HG02938 (cell line): ENCODE measurements at regions not wholly inside any gene's neighbourhood (a gene's known extent, or its start where the extent isn't known, plus 50 kb on each side); places are given as distances from the start of the nearest gene placed in this dataset.
A peak's percentile ranks its signal among the peaks of the same experiment; 100 is the strongest.

Experiments
- ATAC-seq: cut with Tn5 transposase; IDR thresholded peaks from one replicate; pipeline ENCODE4 v1.9.1; 2021; ENCODE audit warnings: mild to moderate bottlenecking, moderate library complexity; ENCODE audit not compliant: unreplicated experiment

GRCh38 chr4:89665662-89666061 is 171.3 kb downstream of the SNCA start:
- ATAC-seq, result no peak

DNA sequence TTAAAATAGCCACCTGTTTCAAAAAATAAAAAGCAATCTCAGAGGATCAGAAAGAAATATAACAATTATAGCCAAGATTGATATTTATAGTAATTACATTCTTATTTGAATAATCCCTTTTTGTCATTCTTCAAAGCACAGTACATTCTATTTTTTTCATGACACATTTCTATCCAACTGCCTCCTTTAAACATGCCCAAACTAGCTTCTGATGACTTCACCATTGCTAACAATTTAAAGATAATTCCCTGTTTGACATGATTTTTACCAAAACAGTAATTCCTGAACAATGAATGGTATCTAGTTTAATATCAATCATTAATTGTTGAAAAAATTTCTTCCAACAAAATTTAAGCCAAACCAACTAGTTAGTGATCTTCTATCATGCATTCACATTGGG is 172.4 kb downstream of the SNCA start:
- no peak for ATAC-seq

DNA sequence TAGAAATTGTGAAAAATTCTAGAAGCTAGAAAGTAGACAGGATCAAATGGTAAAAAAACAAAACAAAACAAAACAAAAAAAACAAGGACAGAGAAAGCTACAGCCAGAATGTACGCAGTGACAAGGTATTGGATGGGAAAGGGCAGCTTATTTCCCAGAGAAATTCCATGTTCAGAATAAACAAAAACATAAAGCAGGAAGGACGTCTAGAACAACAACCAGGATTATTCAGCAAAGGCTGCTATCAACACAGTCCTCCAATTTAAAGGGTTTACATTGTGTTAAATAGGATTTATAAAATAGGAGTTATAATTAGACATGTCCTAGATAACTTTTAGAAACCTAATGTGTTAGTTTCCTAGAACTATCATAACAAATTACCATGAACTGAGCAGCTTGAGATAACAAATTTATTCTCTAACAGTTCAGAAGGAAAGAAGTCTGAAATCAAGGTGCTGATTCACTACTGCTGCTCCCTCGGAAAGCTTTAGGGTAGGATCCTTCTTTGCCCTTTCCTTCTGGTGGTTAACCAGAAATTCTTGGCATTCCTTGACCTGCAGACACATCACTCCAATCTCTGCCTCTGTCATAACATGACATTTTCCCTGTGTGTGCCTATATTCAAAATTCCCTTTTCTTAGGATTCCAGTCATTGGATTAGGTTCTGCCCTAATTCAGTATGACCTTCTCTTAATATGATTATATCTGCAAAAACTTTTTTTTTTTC is 175.6 kb downstream of the SNCA start:
- no peak for ATAC-seq

GRCh38 chr4:89660444-89661172 is 176.4 kb downstream of the SNCA start:
- no peak for ATAC-seq

- ATAC-seq, result peak; percentile 82
These were observed 178.3 kb downstream of the SNCA start for GRCh38 chr4:89658701-89659024.

- peak; percentile 81 for ATAC-seq
These were observed 178.8 kb downstream of the SNCA start for GRCh38 chr4:89657931-89658700.

- no peak for ATAC-seq
These were observed 183.9 kb downstream of the SNCA start for GRCh38 chr4:89653012-89653411.

DNA sequence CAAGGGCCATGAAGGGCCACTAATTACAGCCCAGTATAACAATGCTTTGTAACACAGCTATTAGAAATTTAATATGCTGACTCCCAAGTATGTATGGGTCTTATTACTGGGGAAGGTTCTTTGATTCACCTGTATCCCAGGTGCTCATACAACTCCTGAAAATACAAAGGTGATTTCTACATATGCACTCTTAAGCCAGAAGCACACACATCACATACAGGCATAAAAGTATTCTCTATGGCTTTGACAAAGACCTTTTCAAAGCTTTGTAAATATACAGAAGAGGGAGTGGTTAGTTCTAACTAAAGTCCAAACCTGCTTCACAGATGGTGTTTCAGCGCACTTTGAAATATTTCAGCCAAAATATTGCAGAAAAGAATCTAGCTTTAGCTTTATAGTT is 191.5 kb downstream of the SNCA start:
- no peak for ATAC-seq

DNA sequence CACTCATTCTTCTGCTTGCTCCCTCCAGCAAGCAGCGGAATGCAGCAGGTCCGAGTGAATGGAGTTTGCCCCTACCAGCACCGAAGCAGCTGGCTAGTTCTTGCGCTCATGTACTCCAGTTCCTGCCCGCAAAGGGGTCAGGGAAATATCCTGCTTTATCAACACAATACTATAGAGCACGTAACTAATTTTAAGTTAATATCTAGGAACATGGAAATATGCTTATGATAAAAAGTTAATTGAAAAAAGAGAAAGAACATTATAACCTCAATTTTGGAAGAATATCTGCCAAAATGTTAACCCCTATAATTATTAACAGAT is 195.6 kb downstream of the SNCA start:
- no peak for ATAC-seq

GRCh38 chr4:89640620-89641366 is 196.2 kb downstream of the SNCA start:
- ATAC-seq, result no peak

- ATAC-seq, result no peak
These were observed 197.6 kb downstream of the SNCA start for GRCh38 chr4:89639395-89639794.

GRCh38 chr4:89625599-89626293 is 211.2 kb downstream of the SNCA start:
- no peak for ATAC-seq

DNA sequence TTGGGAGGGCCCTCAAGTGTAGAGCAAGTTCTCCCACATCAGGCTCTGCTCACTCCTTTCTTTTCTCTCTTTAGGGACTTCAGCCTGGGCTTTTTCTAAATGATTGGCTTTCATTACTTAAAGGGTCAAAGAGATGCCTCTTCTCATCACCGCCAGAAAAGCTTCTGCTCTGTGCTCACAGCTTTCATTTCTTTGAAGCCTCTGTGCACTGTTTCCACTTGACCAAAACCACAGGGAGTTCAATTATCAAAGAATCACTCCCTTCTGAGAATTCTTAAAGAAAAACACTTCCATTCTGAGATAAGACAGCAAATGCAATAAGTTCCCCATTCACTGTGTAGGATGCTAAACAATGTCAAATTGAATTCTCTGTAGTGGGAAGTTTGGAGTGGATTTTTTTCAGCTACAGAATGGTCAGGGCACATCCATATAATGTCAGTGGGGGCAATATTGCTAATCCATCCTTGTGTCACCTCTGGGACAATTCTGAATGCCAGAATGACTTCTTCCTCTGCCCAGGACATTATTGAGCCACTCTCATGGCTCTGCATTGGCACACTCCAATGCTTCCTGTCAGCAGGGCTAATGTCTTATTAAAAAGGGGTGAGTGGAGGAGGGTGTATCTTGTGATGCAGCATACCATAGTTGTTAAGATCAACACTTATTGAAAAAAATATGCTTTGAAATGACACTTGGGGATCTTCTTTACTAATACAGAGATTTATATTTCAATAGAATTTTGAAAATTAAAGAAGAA is 217.6 kb downstream of the SNCA start:
- peak; percentile 61 for ATAC-seq

GRCh38 chr4:89618151-89618550 is 218.8 kb downstream of the SNCA start:
- ATAC-seq, result no peak

- no peak for ATAC-seq
These were observed 219.6 kb downstream of the SNCA start for GRCh38 chr4:89617317-89617716.

- no peak for ATAC-seq
These were observed 220.6 kb downstream of the SNCA start for GRCh38 chr4:89616382-89616781.

GRCh38 chr4:89615051-89615450 is 221.9 kb downstream of the SNCA start:
- no peak for ATAC-seq

DNA sequence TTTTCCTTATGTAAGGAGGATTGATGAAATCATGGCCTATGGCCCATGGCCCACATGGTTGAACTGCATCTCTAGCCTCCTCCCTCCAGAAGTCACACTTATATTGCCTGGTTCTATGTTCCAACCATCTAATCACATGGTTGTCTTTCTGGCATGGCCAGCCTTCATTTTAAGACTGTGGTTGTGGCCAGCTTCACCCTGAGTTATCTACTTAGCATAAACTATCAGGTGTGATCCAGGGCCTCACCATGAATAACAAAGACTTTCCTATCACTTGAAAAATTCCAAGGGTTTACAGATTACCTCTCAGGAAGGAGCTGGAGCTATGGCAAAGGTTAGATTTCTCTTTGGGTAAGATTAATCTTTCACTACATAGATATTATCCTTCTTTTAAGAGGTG is 222.8 kb downstream of the SNCA start:
- no peak for ATAC-seq

DNA sequence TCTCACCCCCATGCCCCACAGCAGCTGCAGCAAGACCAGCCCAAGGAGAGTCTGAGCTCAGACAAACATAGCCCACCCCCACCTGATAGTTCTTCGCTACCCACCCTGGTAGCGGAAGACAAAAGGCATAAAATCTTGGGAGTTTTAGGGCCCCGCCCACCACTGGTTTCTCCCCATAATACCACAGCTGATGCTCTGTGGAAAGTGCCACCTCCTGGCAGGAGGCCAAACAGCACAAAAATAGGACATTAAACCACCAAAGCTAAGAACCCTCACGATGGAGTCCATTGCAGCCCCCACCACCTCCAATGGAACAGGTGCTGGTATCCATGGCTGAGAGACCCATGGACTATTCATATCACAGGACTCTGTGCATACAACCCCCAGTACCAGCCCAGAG is 226.7 kb downstream of the SNCA start:
- ATAC-seq, result no peak

DNA sequence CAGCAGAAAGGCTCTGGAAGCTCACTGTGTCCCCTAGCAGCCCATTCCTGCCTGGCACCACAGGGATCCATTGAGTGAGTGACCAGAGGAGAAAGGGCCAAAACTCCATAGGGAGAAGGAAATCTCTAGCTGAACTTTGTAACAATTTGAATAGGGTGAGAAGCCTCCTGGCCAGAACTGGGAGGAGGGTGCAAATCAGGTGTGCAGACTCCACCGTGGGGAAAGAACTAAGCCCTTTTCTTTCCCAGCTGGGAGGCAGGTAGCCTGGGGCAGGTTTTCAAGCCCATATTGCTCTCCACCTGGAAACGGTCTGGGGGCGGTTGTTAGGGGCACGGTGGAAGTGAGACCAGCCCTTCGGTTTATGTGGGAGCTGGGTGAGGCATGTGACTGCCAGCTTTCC is 227.2 kb downstream of the SNCA start:
- no peak for ATAC-seq
